Left ventricle myocardium inferior (tissue), 1 donor: ENCODE measurements at regions not wholly inside any gene's neighbourhood (a gene's known extent, or its start where the extent isn't known, plus 50 kb on each side); places are given as distances from the start of the nearest gene placed in this dataset.

Experiments
- DNase-seq: peaks from one replicate; pipeline ENCODE4 v3.0.0-alpha.2; 2020
- H3K27ac ChIP-seq: fragments of 200-600 bp; replicated peaks from 2 replicates; pipeline ENCODE4 v1.8.0; 2021
- H3K27me3 ChIP-seq: fragments of 200-600 bp; 2 replicates; pipeline ENCODE4 v1.8.0; 2021; ENCODE audit warnings: low read depth
- H3K36me3 ChIP-seq: fragments of 200-600 bp; 2 replicates; pipeline ENCODE4 v1.8.0; 2021
- H3K4me1 ChIP-seq: fragments of 200-600 bp; 2 replicates; pipeline ENCODE4 v1.8.0; 2021
- H3K4me3 ChIP-seq: fragments of 200-600 bp; 2 replicates; pipeline ENCODE4 v1.8.0; 2021; ENCODE audit warnings: mild to moderate bottlenecking, moderate library complexity
- H3K9me3 ChIP-seq: fragments of 200-600 bp; replicated peaks from 2 replicates; pipeline ENCODE4 v1.8.0; 2021
- CTCF ChIP-seq: fragments of 200-600 bp; IDR thresholded peaks from 2 replicates; pipeline ENCODE4 v1.8.0; 2021; ENCODE audit warnings: antibody characterized with exemption, mild to moderate bottlenecking, borderline replicate concordance
- intact Hi-C: fragments of 100-400 bp; cut with micrococcal nuclease; formaldehyde crosslinking; loops from one replicate; pipeline ENCODE4 v1.11.0; 2022
- donor health status: DM: no; HTN: yes; CAD: no; lungs with severe emphysema.

GRCh38 chr14:40410708-40411107, 978.5 kb upstream of the FBXO33 start:
- no peak overlapping the region for H3K4me3 ChIP-seq
- H3K4me1 ChIP-seq = no peaks in the 10 kb centered on the region
- H3K9me3 ChIP-seq = peaks cover 31% of the 10 kb centered on the region
- intact Hi-C loops = no loop called here
- no peak overlapping the region for H3K27ac ChIP-seq
- no peaks in the 10 kb centered on the region for H3K36me3 ChIP-seq
- no peak for DNase-seq
- no peak for TF ChIP-seq CTCF
- H3K27me3 ChIP-seq = no peaks in the 10 kb centered on the region

GRCh38 chr14:40402957-40403356, 970.7 kb upstream of the FBXO33 start:
- no peak overlapping the region for H3K4me3 ChIP-seq
- H3K4me1 ChIP-seq = no peaks in the 10 kb centered on the region
- no peak overlapping the region for H3K27ac ChIP-seq
- intact Hi-C loops = no loop called here
- H3K27me3 ChIP-seq = no peaks in the 10 kb centered on the region
- H3K9me3 ChIP-seq = peaks cover 19% of the 10 kb centered on the region
- no peak for DNase-seq
- H3K36me3 ChIP-seq = no peaks in the 10 kb centered on the region
- no peak for TF ChIP-seq CTCF

- no peak overlapping the region for H3K27ac ChIP-seq
- H3K4me3 ChIP-seq = no peak overlapping the region
- intact Hi-C loops = no loop called here
- no peak for DNase-seq
- H3K27me3 ChIP-seq = no peaks in the 10 kb centered on the region
- no peaks in the 10 kb centered on the region for H3K9me3 ChIP-seq
- TF ChIP-seq CTCF = no peak
- no peaks in the 10 kb centered on the region for H3K4me1 ChIP-seq
- no peaks in the 10 kb centered on the region for H3K36me3 ChIP-seq
Measured at GRCh38 chr14:40398981-40399380, 966.7 kb upstream of the FBXO33 start.

- no peak overlapping the region for H3K27ac ChIP-seq
- TF ChIP-seq CTCF = no peak
- H3K4me1 ChIP-seq = no peaks in the 10 kb centered on the region
- no peaks in the 10 kb centered on the region for H3K36me3 ChIP-seq
- H3K4me3 ChIP-seq = no peak overlapping the region
- H3K9me3 ChIP-seq = no peaks in the 10 kb centered on the region
- intact Hi-C loops = no loop called here
- no peaks in the 10 kb centered on the region for H3K27me3 ChIP-seq
- no peak for DNase-seq
Measured at GRCh38 chr14:40394634-40395340, 962.6 kb upstream of the FBXO33 start.

- no peak overlapping the region for H3K4me3 ChIP-seq
- intact Hi-C loops = no loop called here
- no peaks in the 10 kb centered on the region for H3K27me3 ChIP-seq
- H3K27ac ChIP-seq = no peak overlapping the region
- no peak for TF ChIP-seq CTCF
- H3K4me1 ChIP-seq = no peaks in the 10 kb centered on the region
- DNase-seq = no peak
- H3K36me3 ChIP-seq = no peaks in the 10 kb centered on the region
- no peaks in the 10 kb centered on the region for H3K9me3 ChIP-seq
Measured at GRCh38 chr14:40393143-40393542, 960.9 kb upstream of the FBXO33 start.
